H9 (cell line): ENCODE measurements at regions not wholly inside any gene's neighbourhood (a gene's known extent, or its start where the extent isn't known, plus 50 kb on each side); places are given as distances from the start of the nearest gene placed in this dataset.

Experiments used
- DNase-seq: peaks from one replicate; pipeline ENCODE4 v3.0.0-alpha.2; 2017
- H2AFZ ChIP-seq: one replicate; pipeline ENCODE4 v1.6.1; 2013; ENCODE audit warnings: mild to moderate bottlenecking, low read length, control low read depth, moderate library complexity
- H2AK5ac ChIP-seq: 2 replicates; pipeline ENCODE4 v1.6.1; 2013; ENCODE audit warnings: low read length, control low read depth, mixed read lengths; ENCODE audit not compliant: insufficient read length
- H2BK120ac ChIP-seq: one replicate; pipeline ENCODE4 v1.6.1; 2013; ENCODE audit warnings: low read depth, mild to moderate bottlenecking, low read length, control low read depth, inconsistent platforms; ENCODE audit not compliant: poor library complexity, severe bottlenecking
- H2BK12ac ChIP-seq: 2 replicates; pipeline ENCODE4 v1.6.1; 2013; ENCODE audit warnings: low read length, control low read depth, mixed read lengths, low read depth; ENCODE audit not compliant: insufficient read length
- H2BK15ac ChIP-seq: 2 replicates; pipeline ENCODE4 v1.6.1; 2013; ENCODE audit warnings: low read depth, low read length, control low read depth
- H2BK20ac ChIP-seq: one replicate; pipeline ENCODE4 v1.6.1; 2013; ENCODE audit warnings: low read depth, mild to moderate bottlenecking, low read length, control low read depth, inconsistent platforms; ENCODE audit not compliant: poor library complexity, severe bottlenecking
- H2BK5ac ChIP-seq: 2 replicates; pipeline ENCODE4 v1.6.1; 2013; ENCODE audit warnings: low read length, control low read depth, mixed read lengths; ENCODE audit not compliant: insufficient read length
- H3K14ac ChIP-seq: 2 replicates; pipeline ENCODE4 v1.6.1; 2013; ENCODE audit warnings: low read length, control low read depth; ENCODE audit not compliant: insufficient read depth
- H3K18ac ChIP-seq: 2 replicates; pipeline ENCODE4 v1.6.1; 2013; ENCODE audit warnings: low read depth, mild to moderate bottlenecking, mixed read lengths, low read length, control low read depth; ENCODE audit not compliant: insufficient read length
- H3K23ac ChIP-seq: 2 replicates; pipeline ENCODE4 v1.6.1; 2013; ENCODE audit warnings: low read length, control low read depth, mixed read lengths, low read depth; ENCODE audit not compliant: insufficient read length
- H3K23me2 ChIP-seq: 2 replicates; pipeline ENCODE4 v1.6.1; 2013; ENCODE audit warnings: low read depth, mild to moderate bottlenecking, mixed read lengths, low read length, control low read depth; ENCODE audit not compliant: insufficient read length, poor library complexity, severe bottlenecking
- H3K27ac ChIP-seq: 2 replicates; pipeline ENCODE4 v1.5.1; 2013; ENCODE audit warnings: low read length, control low read depth, mixed read lengths, low read depth; ENCODE audit not compliant: insufficient read length
- H3K27me3 ChIP-seq: 2 replicates; pipeline ENCODE4 v1.6.1; 2013; ENCODE audit warnings: low read length, control low read depth, inconsistent platforms; ENCODE audit not compliant: insufficient read depth
- H3K4ac ChIP-seq: 2 replicates; pipeline ENCODE4 v1.6.1; 2013; ENCODE audit warnings: low read depth, mild to moderate bottlenecking, control low read depth, inconsistent platforms, low read length, moderate library complexity
- H3K4me1 ChIP-seq: 2 replicates; pipeline ENCODE4 v1.6.1; 2013; ENCODE audit warnings: low read length, control low read depth, inconsistent platforms; ENCODE audit not compliant: insufficient read depth
- H3K4me2 ChIP-seq: 2 replicates; pipeline ENCODE4 v1.6.1; 2013; ENCODE audit warnings: low read length, control low read depth, mixed read lengths; ENCODE audit not compliant: insufficient read length, insufficient read depth
- H3K56ac ChIP-seq: 2 replicates; pipeline ENCODE4 v1.6.1; 2013; ENCODE audit warnings: low read depth, mild to moderate bottlenecking, mixed read lengths, low read length, control low read depth; ENCODE audit not compliant: insufficient read length
- H3K79me1 ChIP-seq: 2 replicates; pipeline ENCODE4 v1.6.1; 2013; ENCODE audit warnings: low read depth, mild to moderate bottlenecking, moderate library complexity, low read length, control low read depth, inconsistent platforms; ENCODE audit not compliant: insufficient read depth, poor library complexity, severe bottlenecking
- H3K79me2 ChIP-seq: 2 replicates; pipeline ENCODE4 v1.6.1; 2013; ENCODE audit warnings: low read length, control low read depth, inconsistent platforms; ENCODE audit not compliant: insufficient read depth
- H3K9ac ChIP-seq: 2 replicates; pipeline ENCODE4 v1.6.1; 2013; ENCODE audit warnings: low read length, control low read depth, mixed read lengths; ENCODE audit not compliant: insufficient read length; ENCODE audit errors: extremely low read depth
- H3K9me3 ChIP-seq: one replicate; pipeline ENCODE4 v1.6.1; 2013; ENCODE audit warnings: low read depth, low read length, inconsistent platforms; ENCODE audit not compliant: control insufficient read depth
- H3T11ph ChIP-seq: one replicate; pipeline ENCODE4 v1.6.1; 2013; ENCODE audit warnings: mild to moderate bottlenecking, low read length, control low read depth, inconsistent platforms
- H4K20me1 ChIP-seq: one replicate; pipeline ENCODE4 v1.6.1; 2013; ENCODE audit not compliant: control insufficient read depth, insufficient read length, insufficient read depth
- H4K5ac ChIP-seq: 2 replicates; pipeline ENCODE4 v1.6.1; 2013; ENCODE audit warnings: low read depth, mild to moderate bottlenecking, mixed read lengths, low read length, control low read depth; ENCODE audit not compliant: insufficient read length
- H4K8ac ChIP-seq: replicated peaks from 2 replicates; pipeline ENCODE4 v1.6.1; 2013; ENCODE audit warnings: low read length, control low read depth, mixed read lengths, low read depth; ENCODE audit not compliant: insufficient read length
- H4K91ac ChIP-seq: 2 replicates; pipeline ENCODE4 v1.6.1; 2013; ENCODE audit warnings: low read depth, mild to moderate bottlenecking, moderate library complexity, mixed read lengths, low read length, control low read depth; ENCODE audit not compliant: insufficient read length
- H3K27ac Mint-ChIP-seq, 3 experiments: 2 replicates in 2 of 3; 3 replicates in 1 of 3; pipeline ENCODE4 v1.8.0; 2020 to 2021; ENCODE audit warnings: mixed read lengths in 3 of 3, mild to moderate bottlenecking in 1 of 3, moderate library complexity in 1 of 3
- H3K27me3 Mint-ChIP-seq: 2 replicates; pipeline ENCODE4 v1.8.0; 2021; ENCODE audit warnings: low read depth, mild to moderate bottlenecking, moderate library complexity, mixed read lengths
- H3K36me3 Mint-ChIP-seq, 3 experiments: 2 replicates in 2 of 3; 3 replicates in 1 of 3; pipeline ENCODE4 v1.8.0; 2020 to 2021; ENCODE audit warnings: low read depth in 3 of 3, mixed read lengths in 3 of 3; ENCODE audit not compliant: insufficient read depth in 1 of 3
- H3K4me1 Mint-ChIP-seq, 2 experiments: 2 replicates each; pipeline ENCODE4 v1.8.0; 2020; ENCODE audit warnings: mixed read lengths in 2 of 2
- H3K4me3 Mint-ChIP-seq, 2 experiments: 2 replicates in 1 of 2; 3 replicates in 1 of 2; pipeline ENCODE4 v1.8.0; 2020 to 2021; ENCODE audit warnings: mild to moderate bottlenecking in 2 of 2, mixed read lengths in 2 of 2, moderate library complexity in 1 of 2
- H3K9me3 Mint-ChIP-seq, 2 experiments: 2 replicates in 1 of 2; 3 replicates in 1 of 2; pipeline ENCODE4 v1.8.0; 2020; ENCODE audit warnings: mild to moderate bottlenecking in 2 of 2, mixed read lengths in 2 of 2, moderate library complexity in 1 of 2
- CTCF ChIP-seq: fragments of 200-600 bp; sonication (generic); conservative IDR thresholded peaks from 3 replicates; pipeline ENCODE4 v1.8.0; 2021; ENCODE audit warnings: antibody characterized with exemption, mild to moderate bottlenecking
- WGBS: extraction: QIAGEN DNeasy Blood & Tissue Kit; methylation state at CpG from one replicate; pipeline ENCODE4 v1.1.7; 2013; ENCODE audit warnings: missing lambda C conversion rate, low lambda C conversion rate, mixed read lengths; ENCODE audit not compliant: insufficient read length; ENCODE audit errors: extremely low coverage; 5-methylcytosine and 5-hydroxymethylcytosine counted together

GRCh38 chr14:54148251-54148650, 191.6 kb upstream of the BMP4 start:
- no peaks in the 10 kb centered on the region for H4K20me1 ChIP-seq
- no peaks in the 10 kb centered on the region for H3K23me2 ChIP-seq
- no CpG with 5 or more reads among the region's 3 CpGs for WGBS
- H3K9ac ChIP-seq, result no peak overlapping the region
- H3K56ac ChIP-seq, result no peak overlapping the region
- no peak overlapping the region for H2BK15ac ChIP-seq
- no peak overlapping the region for H3T11ph ChIP-seq
- Mint-ChIP-seq H3K4me3 (no peak overlapping the region), H3K9me3 (peaks cover 10 to 21% of the 10 kb centered on the region in 2 experiments), H3K27me3 (peaks cover 1% of the 10 kb centered on the region; the same call in 1 of the 2 replicates), H3K36me3 (peaks cover 0 to 23% (median 0%) of the 10 kb centered on the region in 3 experiments; a peak in 4 of 7 replicates), H3K4me1 (peaks cover 0 to 7% of the 10 kb centered on the region in 2 experiments; a peak in 1 of 4 replicates), H3K27ac (no peak overlapping the region)
- H3K14ac ChIP-seq, result no peak overlapping the region
- DNase-seq, result no peak
- H3K4me2 ChIP-seq, result no peak overlapping the region
- H2AFZ ChIP-seq, result no peak overlapping the region
- H3K4me1 ChIP-seq, result no peaks in the 10 kb centered on the region
- H2BK12ac ChIP-seq, result no peak overlapping the region
- no peak overlapping the region for H2BK5ac ChIP-seq
- H3K18ac ChIP-seq, result no peak overlapping the region
- H3K79me2 ChIP-seq, result no peaks in the 10 kb centered on the region
- H3K27me3 ChIP-seq, result no peaks in the 10 kb centered on the region
- no peak overlapping the region for H3K4ac ChIP-seq
- no peak for TF ChIP-seq CTCF
- no peak overlapping the region for H2BK120ac ChIP-seq
- H3K9me3 ChIP-seq, result no peaks in the 10 kb centered on the region
- H2AK5ac ChIP-seq, result no peak overlapping the region
- no peaks in the 10 kb centered on the region for H3K79me1 ChIP-seq
- H4K91ac ChIP-seq, result no peak overlapping the region
- no peak overlapping the region for H2BK20ac ChIP-seq
- no peak overlapping the region for H3K27ac ChIP-seq
- no peak overlapping the region for H3K23ac ChIP-seq
- no peak overlapping the region for H4K8ac ChIP-seq
- no peak overlapping the region for H4K5ac ChIP-seq
